ENCODE measurements at regions not wholly inside any gene's neighbourhood (a gene's known extent, or its start where the extent isn't known, plus 50 kb on each side); places are given as distances from the start of the nearest gene placed in this dataset.

- DNase-seq (ENCODE audit: low spot score) (no peak), ATAC-seq (no peak)
- Histone ChIP-seq H4K20me1 (replicated peaks; ENCODE audit: insufficient read depth) (no peaks in the 10 kb centered on the region), H3K27ac (ENCODE audit: low read depth) (no peak overlapping the region), H3K27me3 (ENCODE audit: insufficient read depth) (no peaks in the 10 kb centered on the region), H3F3A (replicated peaks; ENCODE audit: low read depth) (no peaks in the 10 kb centered on the region), H3K4me2 (no peak overlapping the region), H2AFZ (no peak overlapping the region), H3K79me2 (replicated peaks; ENCODE audit: insufficient read depth) (no peaks in the 10 kb centered on the region), H3K4me1 (ENCODE audit: insufficient read depth) (peaks cover 6% of the 10 kb centered on the region; the same call in 1 of the 2 replicates), H3K36me3 (ENCODE audit: insufficient read depth) (no peaks in the 10 kb centered on the region), H3K9me2 (ENCODE audit: insufficient read depth) (no peaks in the 10 kb centered on the region), H3K4me3 (no peak overlapping the region)
- Mint-ChIP-seq H3K27ac (no peak overlapping the region), H3K27me3 (ENCODE audit: insufficient read depth, low read depth, poor library complexity) (peaks cover 4% of the 10 kb centered on the region), H3K4me3 (no peak overlapping the region), H3K9me3 (no peaks in the 10 kb centered on the region), H3K4me1 (peaks cover 12% of the 10 kb centered on the region), H3K36me3 (ENCODE audit: low read depth) (no peaks in the 10 kb centered on the region)
- TF ChIP-seq CTCF (conservative IDR thresholded peaks at IDR 0.05; ENCODE audit: low read depth in 2 of 2): no peak
- no peak for TF ChIP-seq ZNF462 (CRISPR knock-in tag; IDR thresholded peaks at IDR 0.05)
- TF ChIP-seq EZH2phosphoT487 (IDR thresholded peaks at IDR 0.05; ENCODE audit: unreplicated experiment): no peak
- no peak for TF ChIP-seq ETS1 (IDR thresholded peaks at IDR 0.05)
- no peak for TF ChIP-seq EZH2 (IDR thresholded peaks at IDR 0.05; ENCODE audit: low read depth, unreplicated experiment)
- no peak for TF ChIP-seq CREB1 (CRISPR knock-in tag; IDR thresholded peaks at IDR 0.05; ENCODE audit: low read depth)
- no peak for TF ChIP-seq STAT1 (IDR thresholded peaks at IDR 0.05; ENCODE audit: unreplicated experiment)
- TF ChIP-seq ZNF114 (CRISPR knock-in tag; IDR thresholded peaks at IDR 0.05): no peak
- no peak for TF ChIP-seq ZNF331 (CRISPR knock-in tag; IDR thresholded peaks at IDR 0.05; ENCODE audit: low read depth)
- no peak for TF ChIP-seq REST (IDR thresholded peaks at IDR 0.05; ENCODE audit: unreplicated experiment)
- no peak for TF ChIP-seq JUNB (IDR thresholded peaks at IDR 0.05; ENCODE audit: unreplicated experiment)
- TF ChIP-seq NANOG (IDR thresholded peaks at IDR 0.05; ENCODE audit: borderline replicate concordance): no peak
- TF ChIP-seq POLR2AphosphoS5 (IDR thresholded peaks at IDR 0.05; ENCODE audit: low read depth): no peak
Measured at GRCh38 chr13:109862627-109863026, 76.2 kb upstream of the IRS2 start.
